GM21825 (cell line): ENCODE measurements at regions not wholly inside any gene's neighbourhood (a gene's known extent, or its start where the extent isn't known, plus 50 kb on each side); places are given as distances from the start of the nearest gene placed in this dataset.

Experiments
- ATAC-seq: cut with Tn5 transposase; IDR thresholded peaks from one replicate; pipeline ENCODE4 v1.9.1; 2021; ENCODE audit warnings: mild to moderate bottlenecking, moderate library complexity; ENCODE audit not compliant: unreplicated experiment

DNA sequence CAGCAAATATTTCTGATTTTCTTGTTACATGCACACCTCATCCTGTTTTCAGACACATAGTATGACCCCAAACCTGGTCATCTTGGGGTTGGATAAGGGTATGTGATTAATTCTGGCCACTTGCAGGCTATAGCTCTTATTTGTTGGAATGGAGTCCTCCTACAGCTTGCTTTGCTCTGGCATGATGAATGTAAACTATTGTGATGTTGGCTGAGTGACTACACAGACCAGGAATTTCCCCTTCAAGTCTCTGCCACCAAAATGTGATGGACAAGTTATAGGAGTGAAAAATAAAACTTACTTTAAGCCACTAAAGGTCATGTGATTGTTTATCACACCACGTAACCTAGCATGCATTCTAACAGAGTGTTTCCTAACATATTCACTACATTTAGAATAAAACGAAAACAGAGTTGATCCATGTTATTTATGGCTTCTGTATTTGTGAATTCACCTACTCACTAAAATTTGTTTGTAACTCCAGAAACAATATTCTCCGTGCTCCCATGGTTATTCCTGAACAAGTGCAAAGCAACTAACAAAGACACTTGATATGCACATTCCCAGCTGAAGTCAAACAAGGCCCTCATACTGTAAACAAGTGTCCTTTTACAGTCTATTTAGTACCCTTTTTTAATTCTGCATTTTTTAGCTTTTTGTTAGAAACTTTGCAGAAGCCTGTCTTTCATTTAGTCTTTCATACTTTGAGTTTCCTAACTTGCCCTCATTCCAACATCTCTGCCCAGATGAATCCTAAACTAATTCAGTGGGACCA lies 599.2 kb upstream of the PCDH15 start:
- ATAC-seq, result no peak

DNA sequence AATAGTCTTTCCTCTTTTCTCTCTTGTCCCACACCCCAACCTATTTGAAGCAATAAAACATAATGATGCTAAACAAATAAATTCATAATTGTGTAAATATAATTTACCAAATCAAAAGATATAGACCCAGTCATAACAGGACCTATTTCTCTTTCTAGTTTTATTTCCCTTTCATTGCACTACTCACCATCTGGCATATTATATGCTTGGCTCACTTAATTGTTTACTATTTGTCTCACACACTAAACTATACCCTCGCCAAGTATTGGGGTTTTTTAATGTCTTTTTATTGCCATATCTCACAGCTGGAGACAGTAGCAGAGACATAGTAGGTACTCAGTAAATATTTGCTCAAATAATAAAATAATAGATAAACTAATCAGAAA lies 597.5 kb upstream of the PCDH15 start:
- no peak for ATAC-seq

DNA sequence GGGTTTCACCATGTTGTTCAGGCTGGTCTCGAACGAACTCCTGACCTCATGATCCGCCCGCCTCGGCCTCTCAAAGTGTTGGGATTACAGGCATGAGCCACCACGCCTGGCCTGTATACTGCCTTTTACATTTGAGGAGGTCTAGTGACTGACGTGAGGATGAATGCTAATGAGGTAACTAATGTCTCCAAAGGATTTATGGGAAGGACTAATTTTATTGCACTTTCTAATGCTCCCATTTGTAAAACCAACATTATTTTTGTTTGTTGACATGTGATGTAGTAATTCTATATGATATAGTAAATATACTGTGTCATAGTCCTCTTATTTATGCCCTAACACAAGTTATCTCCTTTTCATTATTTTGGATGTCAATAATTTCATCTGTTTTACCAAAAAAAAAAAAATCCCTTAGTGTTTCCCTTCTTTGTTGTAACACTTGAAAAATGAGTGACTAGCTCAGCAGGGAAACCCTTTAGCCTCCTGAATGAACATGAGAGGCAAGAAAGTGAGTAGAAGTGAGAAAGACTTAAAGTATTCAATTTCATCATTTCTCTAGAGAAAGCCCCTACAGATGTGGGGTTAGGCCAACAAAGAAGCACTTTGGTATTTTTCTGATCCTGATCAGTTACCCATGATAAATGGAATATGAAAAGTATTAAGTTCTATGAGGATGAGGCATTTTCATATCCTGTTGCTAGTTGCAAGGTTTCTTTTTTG lies 596.9 kb upstream of the PCDH15 start:
- ATAC-seq, result no peak

DNA sequence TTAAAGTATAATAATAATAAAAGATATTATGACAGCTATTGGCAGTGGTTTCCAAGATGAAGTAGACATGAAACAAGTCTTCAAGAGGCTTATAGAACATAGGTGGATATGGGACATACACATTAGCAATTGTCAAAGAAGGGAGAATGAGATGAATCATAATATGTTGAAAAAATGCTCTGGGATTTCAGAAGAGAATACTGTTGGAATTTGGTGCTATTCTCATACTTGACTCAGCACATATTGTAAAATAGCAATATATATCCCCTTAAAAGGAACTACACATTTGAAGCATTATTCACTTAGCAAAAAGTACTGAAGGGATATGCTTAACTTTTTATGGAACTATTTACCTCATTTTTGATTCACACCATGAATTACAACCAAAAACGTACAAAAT lies 577.2 kb upstream of the PCDH15 start:
- ATAC-seq, result no peak

DNA sequence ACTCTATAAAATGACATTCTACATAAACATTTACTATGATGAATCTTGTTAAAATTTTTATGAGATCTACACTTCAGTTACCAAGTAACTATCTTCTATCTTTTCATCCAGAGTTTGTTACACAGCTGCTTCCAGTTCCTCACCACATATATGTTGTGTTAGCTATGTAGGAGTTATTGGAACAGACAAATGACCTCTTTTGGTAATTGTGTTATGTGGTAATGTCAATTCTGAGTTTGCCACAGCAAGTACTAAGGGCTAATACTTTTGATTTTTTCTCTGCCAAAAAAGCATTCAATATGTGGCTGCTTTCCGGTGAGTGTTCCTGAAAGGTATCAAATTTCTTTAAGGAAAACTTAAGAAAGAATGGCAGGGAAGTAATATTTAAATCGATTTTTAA lies 573.9 kb upstream of the PCDH15 start:
- ATAC-seq, result no peak

DNA sequence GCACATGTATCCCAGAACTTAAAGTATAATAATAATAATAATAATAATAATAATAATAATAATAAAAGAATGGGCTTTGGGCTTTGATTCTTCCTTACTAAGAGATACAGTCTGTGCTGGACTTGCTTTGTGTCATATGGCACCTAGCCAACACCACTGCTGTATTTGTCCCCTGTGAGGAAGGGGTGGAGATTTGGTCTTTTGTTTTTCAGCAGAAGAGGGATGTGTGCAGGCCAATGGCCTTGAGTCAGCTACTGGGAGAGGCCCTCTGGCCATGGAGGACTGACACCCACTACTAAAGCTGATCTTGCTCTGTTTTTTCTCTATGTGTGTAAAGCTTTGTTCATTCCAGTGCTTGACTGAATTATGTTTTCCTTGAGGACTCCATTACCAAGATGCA lies 573.0 kb upstream of the PCDH15 start:
- ATAC-seq, result no peak

DNA sequence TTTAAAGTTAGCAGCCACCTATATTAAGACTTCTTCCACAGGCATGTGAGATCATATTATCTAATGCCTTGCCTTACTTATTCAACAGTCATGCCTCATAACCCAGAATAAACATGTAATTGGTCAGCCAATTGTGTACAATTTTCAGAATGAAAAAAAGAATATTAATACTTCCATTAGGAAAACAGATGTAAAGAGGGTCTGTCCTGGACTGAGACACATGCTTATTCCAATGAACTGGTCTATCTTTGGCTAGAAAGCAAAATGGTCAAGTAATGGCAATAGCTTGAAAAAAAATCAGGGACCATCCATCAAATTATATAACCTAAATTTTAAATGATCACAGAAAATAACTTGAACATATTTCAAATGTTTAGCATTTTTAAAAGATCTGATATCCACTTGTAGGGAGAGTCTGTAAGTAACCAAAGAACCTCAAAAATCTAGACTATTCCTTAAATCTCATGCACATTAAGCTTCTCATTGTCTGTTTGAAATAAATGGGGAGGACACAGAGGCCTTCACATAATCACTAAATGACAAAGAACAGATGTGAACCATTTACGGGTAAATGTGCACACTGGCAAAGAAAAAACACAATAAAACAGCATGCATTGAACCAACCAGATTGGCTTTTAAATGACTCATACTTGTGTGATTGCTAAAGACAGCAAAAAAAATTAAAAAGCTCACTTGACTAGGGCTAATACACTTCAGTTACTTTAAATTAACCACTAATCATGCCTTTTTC lies 568.8 kb upstream of the PCDH15 start:
- no peak for ATAC-seq

DNA sequence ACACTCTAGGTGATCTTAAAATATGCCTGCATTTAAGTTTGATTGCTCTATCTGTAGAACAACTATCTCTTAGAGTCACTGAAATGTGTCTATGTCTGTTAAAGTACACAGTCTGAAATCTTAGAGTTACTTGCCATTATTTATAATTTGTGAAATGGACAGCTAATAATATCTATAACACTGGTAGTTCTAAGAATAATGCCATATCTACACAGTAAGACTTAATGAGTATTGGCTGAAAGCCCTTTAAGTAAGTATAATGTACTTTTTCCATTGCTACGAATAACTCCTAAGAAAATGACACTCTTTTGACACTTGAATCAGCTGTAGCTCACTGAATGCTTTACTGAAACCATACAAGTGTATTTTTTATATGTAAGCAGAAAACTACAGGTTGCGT lies 567.4 kb upstream of the PCDH15 start:
- ATAC-seq, result no peak

DNA sequence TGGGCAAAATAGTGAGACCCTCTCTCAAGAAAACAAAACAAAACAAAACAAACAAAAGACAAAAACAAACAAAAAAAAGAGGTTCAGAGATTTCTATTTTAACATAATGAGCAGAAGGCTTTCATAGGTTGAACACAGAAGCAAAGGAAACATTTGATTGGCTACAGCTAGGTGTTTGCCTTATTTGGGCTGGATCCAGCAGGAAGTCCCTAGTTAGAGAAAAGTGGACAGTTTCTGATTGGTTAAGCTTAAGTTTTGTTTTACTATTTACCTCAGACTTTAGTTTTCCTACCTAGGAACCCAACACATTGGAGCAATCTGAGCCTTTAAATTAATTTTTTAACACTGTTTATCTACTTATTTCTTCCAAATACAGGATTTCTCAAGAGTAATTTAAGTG lies 566.5 kb upstream of the PCDH15 start:
- ATAC-seq, result no peak

DNA sequence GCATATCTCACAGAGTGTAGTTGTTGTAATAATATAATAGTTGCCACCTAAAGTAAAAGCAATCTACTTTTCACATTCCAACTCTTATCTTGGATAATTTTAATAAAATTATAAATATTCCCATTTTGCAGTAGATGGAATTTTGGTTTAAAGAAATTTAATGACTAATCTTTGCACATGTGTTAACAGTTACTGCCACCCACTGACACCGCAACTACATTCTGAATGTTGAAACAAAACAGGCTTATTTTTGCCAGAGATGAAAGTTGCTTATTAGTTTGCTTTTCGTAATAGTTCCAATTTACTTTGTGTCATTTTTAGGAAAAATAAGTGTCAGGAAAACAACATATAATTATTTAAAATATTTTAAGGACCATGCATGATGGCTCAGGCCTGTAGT lies 557.5 kb upstream of the PCDH15 start:
- no peak for ATAC-seq

DNA sequence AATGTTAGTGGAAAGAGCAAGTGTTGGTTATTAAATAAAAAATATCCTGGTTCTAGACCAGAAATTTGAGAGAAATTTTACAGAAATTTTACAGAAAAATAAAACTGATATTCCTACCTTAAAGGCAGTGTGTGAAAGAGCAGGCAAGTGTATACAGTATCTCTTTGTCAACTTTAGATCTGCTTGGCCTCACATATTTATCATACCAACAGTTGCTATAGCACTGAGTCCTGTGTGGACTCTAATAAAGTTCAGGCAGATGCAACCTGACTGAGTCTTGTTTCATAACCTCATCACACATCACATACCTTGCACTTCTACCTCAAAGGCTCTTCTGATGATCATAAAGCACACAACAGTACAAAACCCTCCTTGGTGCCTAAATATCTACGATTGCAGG lies 552.4 kb upstream of the PCDH15 start:
- ATAC-seq, result no peak

DNA sequence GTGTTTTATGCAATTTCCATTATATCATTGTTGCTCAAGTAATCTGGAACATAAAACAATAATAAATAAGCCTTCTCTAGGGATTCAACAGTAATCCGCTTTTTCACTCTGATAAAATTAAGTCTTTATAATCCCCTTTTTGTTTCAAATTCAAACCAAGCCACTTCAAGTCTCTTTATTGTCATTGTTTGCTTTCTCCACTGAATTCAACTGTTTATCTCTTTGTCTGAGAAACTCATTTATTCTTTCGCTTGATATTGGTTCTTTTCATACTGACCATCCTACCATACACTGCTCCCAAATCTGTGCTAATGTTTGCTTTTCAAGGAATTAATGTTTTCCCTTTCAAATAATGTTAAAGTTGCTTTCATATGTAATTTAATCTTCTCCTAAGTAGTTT lies 550.4 kb upstream of the PCDH15 start:
- ATAC-seq, result no peak

DNA sequence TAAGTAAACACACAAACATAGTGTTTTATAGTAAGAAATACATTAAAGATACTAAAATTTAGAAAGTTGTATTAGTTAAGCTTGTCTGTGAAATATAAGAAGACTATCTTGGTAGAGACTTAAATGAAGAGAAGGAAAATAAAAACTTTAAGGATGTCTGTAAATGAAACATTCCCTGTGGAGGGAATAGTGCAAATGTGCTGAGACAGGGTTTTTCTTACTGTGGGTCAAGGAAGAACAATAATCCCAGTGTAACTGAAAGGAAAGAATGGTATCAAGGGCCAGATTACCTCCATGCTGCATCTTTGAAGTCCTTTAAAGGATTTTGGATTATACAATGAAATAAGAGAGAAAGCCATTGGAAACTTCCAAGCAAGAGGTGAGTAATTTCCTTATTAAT lies 547.5 kb upstream of the PCDH15 start:
- ATAC-seq, result no peak

DNA sequence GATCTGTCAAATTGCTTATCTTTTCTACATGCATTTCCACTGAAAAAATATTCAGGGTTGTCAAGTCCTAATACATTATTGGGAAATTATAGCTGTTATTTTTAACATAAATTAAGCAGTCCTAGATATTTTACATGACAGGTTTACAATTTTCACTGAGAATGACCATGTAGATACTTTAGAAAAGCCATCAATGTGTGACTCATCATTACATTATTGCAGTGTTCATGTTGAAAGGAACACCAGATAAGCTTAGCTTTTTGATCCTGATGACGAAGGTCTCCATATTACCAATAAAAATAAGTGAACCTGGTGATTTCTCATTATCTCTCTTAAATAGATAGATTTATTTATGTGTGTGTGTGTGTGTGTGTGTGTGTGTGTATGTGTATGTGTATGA lies 529.5 kb upstream of the PCDH15 start:
- no peak for ATAC-seq

DNA sequence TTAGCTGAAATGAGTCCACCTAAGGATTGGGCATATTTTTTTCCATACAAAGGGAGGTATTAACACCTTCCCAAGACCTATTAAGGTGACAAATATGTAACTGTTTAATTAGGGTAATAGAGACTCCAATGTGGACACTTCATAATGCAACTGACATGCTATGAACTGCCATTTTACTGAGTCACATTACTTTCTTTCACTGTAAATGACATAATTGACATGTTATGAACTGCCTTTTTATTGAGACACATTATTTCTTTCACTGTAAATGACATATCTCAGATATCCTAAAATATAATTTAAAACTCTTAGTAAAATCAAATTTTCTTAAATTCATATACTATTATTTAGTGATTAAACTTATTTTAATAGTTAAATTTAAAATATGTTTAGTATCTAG lies 528.8 kb upstream of the PCDH15 start:
- no peak for ATAC-seq

DNA sequence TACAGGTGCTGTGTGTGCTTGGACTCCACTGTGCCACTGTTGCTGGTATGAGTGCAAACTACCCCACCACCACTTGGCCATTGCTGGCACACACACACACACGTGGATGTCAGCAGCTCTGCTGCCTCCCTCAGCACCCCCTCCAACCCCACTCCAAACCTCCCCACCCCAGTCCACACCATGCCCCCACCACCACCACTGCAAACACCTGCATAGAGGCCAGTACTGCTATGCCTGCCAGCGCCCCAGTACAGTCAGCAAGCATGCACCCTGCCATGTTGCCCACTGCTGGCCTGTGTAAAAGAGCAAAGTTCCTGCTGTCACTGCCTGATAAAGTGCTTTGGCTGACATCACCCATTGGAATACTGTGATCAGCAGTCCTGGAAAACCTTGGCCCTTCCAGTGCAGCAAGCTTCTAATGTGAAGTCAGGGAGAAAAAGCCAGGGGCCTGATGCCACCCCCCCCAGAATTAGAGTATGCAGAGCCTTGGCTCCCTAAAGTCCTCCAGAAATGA lies 519.2 kb upstream of the PCDH15 start:
- ATAC-seq, result no peak

DNA sequence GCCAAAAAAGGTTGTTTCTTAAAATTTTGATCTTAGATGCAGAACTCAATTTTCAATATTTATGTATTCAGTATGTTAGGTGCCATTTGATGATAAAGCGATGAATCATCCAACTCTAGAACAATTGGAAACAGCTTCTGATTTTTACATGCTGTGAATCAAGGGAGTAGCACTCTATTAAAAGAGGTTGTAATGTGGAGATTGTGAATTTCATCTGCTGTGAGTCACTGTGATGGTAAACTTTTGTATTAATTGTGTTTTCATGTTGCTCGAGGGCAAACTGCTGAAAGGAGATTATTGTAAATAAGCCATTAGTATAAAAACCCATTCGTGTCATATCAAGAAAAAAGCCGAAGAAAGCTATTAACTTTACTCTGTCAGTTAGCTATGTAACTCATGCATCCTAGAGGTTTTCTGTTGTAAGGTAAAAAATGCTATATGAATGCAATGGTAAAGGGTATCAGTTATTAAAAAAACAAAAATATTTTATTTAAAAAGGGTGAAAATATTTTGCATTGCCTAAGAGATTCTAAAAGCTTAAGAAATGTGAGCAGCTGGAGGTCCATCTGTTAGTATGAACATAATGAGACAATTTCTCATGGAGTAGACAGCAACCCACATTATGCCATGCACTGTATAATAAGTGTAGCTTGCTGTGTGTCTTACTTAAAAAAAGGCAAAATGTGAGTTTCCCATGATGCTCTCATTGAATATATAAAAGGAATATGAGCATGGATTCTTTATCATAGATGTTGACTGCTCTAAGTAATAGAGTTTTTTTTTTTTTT lies 511.0 kb upstream of the PCDH15 start:
- no peak for ATAC-seq

DNA sequence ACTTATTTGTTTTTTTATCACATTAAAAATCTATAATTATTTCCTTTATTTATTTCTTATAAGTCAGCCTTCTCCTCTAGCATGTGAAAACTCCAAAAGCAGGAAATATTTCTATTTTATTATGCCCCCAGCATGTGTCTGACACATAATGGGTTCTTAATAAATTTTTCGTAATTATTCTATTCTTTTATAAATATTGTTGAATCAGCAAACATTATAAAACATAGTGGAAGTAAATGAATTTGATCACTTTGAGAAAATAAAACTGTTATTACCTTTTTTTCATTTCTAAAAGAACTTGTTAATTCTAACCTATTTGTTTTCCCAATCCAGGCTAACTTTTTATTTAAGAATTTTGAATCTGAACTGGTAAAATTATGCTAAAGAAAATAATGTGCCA lies 509.1 kb upstream of the PCDH15 start:
- no peak for ATAC-seq

DNA sequence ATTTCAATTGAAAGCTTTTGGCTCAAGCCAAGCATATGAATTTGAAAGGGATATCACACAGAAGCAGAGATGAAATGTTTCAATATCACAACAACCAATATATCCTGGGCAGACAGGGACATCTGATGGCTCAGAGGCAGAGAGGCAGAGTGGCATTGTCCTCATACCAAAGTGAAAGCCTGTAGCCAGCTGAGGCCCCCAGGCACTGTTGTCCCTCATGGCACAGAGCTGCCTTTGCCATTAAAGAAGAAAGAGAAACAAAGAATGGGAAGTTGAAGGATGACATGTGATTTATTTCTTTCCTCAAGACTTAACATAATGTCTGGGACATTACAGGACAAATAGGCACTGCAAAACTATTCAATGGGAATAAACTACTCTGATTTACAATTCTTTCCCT lies 504.3 kb upstream of the PCDH15 start:
- ATAC-seq, result no peak

DNA sequence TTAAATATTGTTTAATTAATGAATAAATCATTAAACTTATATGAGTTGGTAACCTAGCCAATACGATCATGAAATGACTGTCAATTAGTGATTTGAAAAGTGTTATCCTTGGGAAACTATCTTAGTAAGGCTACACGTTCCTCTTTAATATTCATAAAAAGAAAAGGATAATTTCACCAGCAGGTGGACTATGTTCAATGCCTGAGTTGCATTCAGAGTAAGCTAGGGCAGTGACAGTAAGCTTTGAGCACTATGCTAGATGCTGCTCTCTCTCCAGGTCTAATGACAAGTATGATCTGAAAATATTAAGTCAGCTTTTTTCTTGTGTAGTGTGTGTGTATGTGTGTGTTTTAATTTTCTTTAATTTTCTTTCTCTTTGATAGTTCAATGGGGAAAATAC lies 486.3 kb upstream of the PCDH15 start:
- no peak for ATAC-seq

DNA sequence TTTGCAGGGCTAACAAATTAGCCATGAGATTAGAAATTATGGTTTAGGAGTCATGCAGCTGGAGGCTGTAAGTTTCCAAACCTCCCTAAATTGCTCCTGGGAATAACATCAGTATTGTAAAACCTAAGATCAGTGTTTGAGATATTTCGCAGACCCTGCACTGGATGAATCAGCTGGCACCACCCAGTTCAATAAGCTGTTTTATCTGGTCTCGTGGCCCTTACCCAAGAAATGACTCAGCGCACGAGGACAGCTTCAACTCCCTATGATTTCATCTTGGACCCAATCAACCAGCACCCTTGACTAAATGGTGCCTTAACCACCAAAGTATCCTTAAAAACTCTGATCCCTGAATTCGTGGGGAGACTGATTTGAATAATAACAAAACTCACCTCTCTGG lies 482.0 kb upstream of the PCDH15 start:
- ATAC-seq, result no peak
